ENCODE measurements at regions not wholly inside any gene's neighbourhood (a gene's known extent, or its start where the extent isn't known, plus 50 kb on each side); places are given as distances from the start of the nearest gene placed in this dataset.
"Not testable (repeated sequence)": the region's sequence is repeated elsewhere in the genome, so short reads cannot be mapped to it uniquely, and the experiment has no call there.

GRCh38 chr1:242723044-242723716, 198.7 kb upstream of the PLD5 start:
- no peak for DNase-seq

- DNase-seq: no peak
These were observed 194.5 kb upstream of the PLD5 start for GRCh38 chr1:242718967-242719366.

GRCh38 chr1:242712248-242712647, 187.8 kb upstream of the PLD5 start:
- no peak for DNase-seq

GRCh38 chr1:242710847-242711246, 186.3 kb upstream of the PLD5 start:
- no peak for DNase-seq

- no peak for DNase-seq
These were observed 185.8 kb upstream of the PLD5 start for GRCh38 chr1:242710286-242710685.

- DNase-seq: no peak
These were observed 179.0 kb upstream of the PLD5 start for GRCh38 chr1:242703467-242703866.

- DNase-seq: no peak
These were observed 168.5 kb upstream of the PLD5 start for GRCh38 chr1:242692988-242693387.

- DNase-seq: no peak
These were observed 167.1 kb upstream of the PLD5 start for GRCh38 chr1:242691610-242691945.

GRCh38 chr1:242690849-242691609, 166.5 kb upstream of the PLD5 start:
- DNase-seq: no peak

- no peak for DNase-seq
These were observed 164.9 kb upstream of the PLD5 start for GRCh38 chr1:242689378-242689777.

- DNase-seq: no peak
These were observed 150.6 kb upstream of the PLD5 start for GRCh38 chr1:242674951-242675645.

- no peak for DNase-seq
These were observed 149.2 kb upstream of the PLD5 start for GRCh38 chr1:242673652-242674051.

GRCh38 chr1:242673165-242673564, 148.7 kb upstream of the PLD5 start:
- DNase-seq: not testable (repeated sequence)

- DNase-seq: no peak
These were observed 145.5 kb upstream of the PLD5 start for GRCh38 chr1:242670019-242670418.

- no peak for DNase-seq
These were observed 138.4 kb upstream of the PLD5 start for GRCh38 chr1:242662886-242663285.

GRCh38 chr1:242653772-242654171, 129.3 kb upstream of the PLD5 start:
- not testable (repeated sequence) for DNase-seq

- DNase-seq: no peak
These were observed 127.3 kb upstream of the PLD5 start for GRCh38 chr1:242651817-242652216.

- DNase-seq: no peak
These were observed 117.0 kb upstream of the PLD5 start for GRCh38 chr1:242641461-242641860.

- no peak for DNase-seq
These were observed 114.6 kb upstream of the PLD5 start for GRCh38 chr1:242639104-242639503.

- peak; percentile 88 for DNase-seq
These were observed 110.2 kb upstream of the PLD5 start for GRCh38 chr1:242634732-242635131.

- DNase-seq: peak; percentile 17
These were observed 104.9 kb upstream of the PLD5 start for GRCh38 chr1:242629396-242629795.

GRCh38 chr1:242623756-242624155, 99.3 kb upstream of the PLD5 start:
- DNase-seq: no peak

GRCh38 chr1:242623119-242623518, 98.6 kb upstream of the PLD5 start:
- DNase-seq: no peak

- no peak for DNase-seq
These were observed 88.8 kb upstream of the PLD5 start for GRCh38 chr1:242613266-242613815.

Data from MV-4-11 (cell line).